ENCODE measurements at regions not wholly inside any gene's neighbourhood (a gene's known extent, or its start where the extent isn't known, plus 50 kb on each side); places are given as distances from the start of the nearest gene placed in this dataset.
"Not testable (repeated sequence)": the region's sequence is repeated elsewhere in the genome, so short reads cannot be mapped to it uniquely, and the experiment has no call there.

DNA sequence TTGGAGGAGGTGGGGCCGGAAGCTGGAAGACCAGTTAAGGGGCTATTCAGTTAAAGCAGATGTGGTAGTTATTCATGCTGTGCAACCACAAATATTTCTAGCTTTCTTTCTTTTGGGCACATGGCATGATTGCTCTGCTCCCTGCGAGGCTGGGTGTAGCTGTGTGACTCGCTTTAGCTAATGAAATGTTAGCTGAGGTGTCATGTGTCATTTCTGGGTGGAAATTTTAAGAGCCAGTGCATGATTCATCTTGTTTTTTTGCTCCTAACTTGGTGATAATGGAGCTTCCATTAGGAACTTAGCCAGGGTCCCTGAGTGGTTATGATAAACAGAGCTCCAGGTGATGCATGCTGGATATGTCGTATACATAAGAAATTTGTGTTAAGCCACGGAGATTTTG, 300.6 kb downstream of the SATB1 start:
- DNase-seq = no peak

DNA sequence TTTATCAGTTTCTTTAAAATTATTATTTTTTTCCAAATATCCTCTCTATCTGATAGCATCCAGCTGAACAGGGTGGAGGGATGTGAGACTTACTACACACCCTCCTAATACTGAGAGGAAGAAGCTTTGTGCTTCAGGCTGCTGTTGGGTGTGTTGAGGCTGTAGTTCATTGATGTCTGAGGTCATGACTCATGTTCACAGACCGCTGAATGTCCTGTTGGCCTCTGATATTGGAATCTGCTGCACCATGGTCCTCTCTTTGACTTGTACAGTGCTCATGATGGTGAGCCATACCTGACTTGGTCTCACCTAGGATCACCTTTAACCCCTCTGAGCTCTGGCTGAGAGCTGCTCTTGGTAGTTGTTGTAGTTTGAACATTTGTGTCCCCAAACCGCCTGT, 302.9 kb downstream of the SATB1 start:
- DNase-seq = no peak

DNA sequence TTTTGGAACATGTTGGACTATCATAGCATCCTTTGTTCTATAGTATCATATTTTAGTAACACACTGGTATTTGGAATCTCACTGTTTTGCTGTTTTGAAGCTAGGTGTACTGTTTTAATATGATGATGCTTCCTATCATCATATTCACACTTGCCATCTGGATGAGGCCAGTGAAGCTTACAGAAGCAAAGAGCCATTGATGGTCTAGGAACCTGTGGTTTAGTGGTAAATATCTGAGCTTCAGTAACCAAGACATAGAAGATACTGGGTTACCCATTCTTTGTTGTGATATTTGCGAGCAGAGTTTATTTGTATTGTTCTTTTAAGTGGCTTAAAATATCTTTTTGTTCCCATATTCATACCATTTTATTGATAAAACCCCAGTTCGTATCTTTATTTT, 304.1 kb downstream of the SATB1 start:
- DNase-seq = no peak

DNA sequence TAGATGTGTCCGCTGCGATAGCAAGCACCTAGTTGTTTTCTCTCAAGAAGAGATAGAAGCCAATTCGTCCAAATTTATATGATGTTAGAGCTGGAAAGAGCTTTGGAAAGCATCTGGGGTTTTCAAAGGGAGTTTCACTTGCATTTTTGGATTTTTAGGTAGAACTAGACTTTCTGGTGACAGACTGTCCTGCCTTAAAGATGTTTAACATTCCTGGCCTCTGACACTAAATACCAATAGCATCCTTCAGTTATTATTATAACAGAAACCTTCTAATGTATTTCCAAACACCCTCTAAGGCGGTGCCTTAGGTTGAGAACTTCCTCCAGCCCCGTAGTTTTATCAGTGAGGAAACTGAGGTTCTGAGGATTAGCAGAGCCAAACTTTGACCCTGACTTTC, 305.3 kb downstream of the SATB1 start:
- no peak for DNase-seq

DNA sequence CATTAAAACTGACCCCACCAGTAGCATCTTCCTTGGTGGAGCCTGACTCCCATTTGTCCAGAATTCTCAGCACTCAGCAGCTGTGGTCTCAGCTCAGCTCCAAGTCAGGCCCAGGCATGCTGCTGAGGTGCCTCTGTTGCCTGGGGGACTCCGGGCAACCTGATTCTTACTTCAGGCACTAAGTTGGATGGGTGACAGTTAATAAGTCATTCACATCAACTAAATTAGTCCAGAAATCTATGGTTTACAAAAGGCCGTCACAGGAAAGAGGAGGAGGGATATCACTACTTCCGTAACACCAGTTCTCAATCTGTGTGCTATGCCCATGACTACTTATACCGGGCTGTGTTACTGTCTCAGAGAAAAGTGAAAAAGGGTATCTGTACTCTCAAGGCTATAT, 310.2 kb downstream of the SATB1 start:
- DNase-seq = no peak

DNA sequence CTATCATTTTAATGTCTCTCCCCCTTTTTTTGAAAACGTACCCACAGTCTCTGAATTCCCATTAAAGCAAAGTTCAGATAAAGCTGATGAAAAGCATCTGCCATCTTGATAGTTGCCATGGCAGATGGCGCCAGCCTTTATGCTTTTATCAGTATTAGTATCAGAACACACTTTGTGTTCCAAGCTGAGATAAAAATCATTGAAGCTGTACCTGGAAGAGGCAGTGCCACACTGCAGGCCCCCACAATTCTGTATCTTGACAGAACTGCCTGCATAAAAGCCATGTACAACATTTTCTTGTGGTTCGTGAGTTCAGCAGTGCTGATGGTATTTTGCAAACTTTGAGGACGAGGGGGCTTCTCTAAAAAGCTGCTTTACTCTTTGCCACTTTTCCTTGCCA, 311.7 kb downstream of the SATB1 start:
- no peak for DNase-seq

DNA sequence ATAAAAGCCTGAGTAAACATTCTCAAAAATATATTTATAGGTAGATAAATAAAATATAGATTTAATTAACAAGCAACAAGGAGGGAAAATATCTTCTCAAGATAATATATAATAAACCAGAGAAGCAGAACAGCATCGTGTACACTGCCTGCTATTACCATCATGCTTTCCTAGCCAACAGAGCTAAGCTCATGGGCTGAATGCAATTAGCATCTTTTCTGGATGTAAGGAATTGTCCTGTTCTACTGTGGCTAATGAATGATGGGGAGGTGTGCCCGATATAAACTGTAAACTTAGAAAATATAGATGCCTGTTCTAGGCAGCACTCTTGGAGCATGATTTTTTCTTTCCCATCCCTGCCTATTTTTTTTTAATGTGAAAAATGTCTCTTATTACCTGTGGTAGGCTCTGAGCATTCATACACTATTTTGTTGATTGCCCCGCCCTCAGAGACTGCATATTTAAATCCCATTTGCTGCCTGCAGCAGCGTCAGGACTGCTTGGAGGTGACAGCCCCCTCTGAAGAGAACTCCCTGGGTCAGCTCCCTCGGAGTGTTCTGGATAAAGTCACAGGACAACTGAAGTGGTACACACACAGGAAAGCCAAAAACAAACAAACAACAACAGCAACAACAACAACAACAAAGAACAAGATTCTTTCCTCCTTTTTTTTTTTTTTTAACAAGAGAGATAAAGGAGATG, 312.3 kb downstream of the SATB1 start:
- no peak for DNase-seq

DNA sequence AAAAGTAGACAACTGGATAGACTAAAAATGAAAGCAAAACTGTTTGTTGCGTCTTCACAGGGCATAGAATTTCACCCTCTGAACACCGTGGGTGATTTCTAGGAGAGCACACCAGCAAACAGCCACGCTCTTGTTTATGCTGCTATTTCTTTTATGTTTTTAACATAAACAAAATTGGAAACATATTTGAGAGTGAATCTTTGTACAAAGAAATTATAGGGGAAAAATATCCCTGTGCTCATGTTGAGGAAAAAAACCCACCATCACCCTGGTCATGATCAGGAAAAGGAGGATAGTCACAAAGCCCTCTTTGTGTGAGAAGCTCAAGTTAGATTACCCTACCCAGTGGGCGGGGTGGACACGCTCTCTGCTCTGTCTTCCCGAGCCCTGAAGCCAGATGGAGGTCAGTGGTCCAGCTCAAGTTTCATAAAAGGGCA, 313.3 kb downstream of the SATB1 start:
- DNase-seq = no peak

DNA sequence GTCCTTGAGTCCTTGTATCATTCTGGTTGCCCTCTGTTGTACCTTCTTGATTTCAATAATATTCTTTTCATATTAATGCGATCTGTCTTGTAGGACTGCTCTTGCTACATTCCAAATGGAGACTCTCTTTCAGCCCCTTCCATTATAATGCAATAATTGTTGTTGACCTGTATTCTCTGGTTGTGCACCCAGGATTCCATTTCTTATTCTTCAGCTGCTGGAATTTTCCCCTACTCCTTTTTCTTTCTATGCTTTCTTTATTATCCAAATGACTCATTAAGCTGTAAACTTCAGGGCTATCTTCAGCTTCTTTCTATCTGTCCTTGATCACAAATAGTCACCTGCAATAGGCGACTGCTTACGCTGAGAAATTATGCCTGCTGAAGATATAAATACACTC, 321.5 kb downstream of the SATB1 start:
- DNase-seq = no peak

DNA sequence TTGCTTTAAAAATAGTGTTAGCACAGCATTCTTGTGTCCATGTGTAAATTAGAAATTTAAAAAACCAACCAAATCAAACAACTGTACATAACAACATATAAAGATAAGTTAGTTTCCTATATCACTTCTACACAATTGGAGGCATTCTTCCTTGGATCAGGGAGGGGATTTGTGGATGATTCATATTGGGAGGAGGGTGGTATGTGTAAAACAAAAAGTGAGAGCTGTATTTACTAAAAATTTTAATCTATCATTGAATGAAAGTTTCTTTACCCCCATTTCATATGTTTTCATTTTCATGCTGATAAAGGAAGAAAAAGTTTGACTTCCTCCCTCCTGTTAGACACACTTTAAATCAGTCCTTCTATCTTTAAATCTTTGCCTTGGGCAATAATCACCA, 325.0 kb downstream of the SATB1 start:
- DNase-seq = no peak

DNA sequence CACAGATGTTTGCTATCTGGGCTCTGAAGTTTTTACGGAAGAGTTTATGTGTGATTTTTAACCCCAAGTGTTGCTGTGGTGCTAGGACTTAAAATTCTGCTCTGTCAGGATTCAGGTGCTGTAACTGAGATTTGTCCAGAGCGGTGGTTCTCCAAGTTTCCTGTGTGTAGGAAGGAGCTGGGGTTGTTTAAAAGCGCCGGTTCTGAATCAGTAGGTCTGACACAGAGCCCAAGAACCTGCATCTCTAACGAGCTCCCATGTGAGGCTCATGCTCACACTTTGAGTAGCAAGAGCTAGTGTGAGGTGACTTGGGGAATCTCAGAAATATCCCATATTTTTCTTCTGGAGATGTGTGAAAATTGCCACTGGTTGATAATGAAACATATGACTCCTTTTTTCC, 325.5 kb downstream of the SATB1 start:
- DNase-seq = no peak

DNA sequence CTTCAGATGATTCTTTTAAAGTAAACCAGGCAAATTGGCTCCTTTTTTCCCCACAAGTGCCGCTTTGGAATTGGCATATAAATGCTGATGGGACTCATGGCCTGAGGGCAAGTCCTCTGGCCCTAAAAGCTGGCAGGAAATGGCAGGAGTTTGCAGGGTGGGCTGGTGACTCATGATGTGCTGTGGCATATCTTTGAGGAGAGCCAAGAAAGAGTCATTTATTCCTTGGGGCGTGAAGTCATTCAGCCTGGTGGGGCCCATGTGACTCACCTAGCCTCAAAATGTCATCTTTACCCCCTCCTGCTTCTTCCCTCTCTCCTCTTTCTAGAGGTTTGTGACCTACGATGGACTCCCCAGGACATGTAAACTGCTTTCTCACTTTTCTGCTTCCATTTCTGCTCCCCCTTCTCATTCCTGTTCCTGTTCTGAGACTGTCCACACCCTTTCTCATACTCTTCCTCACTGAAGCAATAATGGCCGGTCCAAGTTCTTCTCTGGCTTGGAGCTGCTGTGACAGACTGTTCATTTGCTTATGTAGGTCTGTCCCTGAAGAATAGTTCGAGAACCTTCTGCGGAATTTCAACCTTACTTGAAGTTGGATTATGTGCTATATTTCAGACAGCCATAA, 326.1 kb downstream of the SATB1 start:
- no peak for DNase-seq

DNA sequence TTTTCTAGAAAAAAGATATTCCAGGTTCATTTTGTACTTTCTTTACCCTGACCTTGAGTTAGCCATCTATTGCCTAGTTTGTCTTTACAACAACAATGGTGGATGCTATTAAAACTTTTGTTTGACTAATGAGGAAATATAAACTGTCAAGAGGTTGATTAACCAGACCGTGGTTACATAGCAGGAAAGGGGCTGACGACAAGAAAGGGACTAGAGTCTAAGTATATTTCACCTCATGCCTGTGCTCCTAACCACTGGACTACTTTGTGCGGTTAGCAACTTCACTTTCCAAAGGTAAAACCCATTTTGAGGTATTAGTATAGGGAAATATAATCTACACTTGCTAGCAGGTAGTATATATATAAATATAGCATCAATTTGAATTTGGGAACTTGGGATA, 327.1 kb downstream of the SATB1 start:
- DNase-seq = no peak

DNA sequence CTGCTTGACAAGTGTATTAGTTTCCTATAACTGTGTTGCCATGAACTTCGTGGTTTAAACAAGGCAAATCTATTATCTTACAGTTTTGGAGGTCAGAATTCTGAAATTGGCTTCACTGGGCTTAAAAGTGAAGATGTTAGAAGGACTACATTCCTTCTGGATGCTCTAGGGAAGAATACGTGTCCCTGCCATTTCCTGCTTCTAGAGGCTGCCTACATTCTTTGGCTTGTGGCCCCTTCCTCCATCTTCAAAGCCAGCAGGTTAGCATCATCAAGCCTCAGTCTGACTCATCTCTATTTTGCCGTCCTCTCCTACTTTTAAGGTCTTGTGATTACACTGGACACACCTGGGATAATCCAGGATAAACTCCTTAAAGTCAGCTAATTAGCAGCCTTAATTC, 327.7 kb downstream of the SATB1 start:
- DNase-seq = no peak

DNA sequence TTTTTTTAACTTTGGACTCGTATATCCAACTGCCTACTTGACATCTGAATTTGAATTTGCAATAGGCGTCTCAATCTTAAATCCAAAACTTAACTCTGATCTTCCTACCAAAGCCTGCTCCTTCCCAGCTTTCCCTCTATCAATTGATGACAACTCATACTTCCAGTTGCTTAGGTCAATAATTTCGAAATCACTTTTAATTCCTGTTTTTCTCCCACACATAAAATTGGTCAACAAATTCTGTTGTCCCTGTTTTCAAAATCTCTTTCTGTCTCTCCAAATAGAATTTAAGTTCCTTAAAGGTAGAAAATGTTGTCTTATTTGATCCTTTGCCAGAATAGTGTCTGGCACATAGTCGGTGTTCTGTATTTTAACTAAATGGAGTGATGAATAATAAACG, 332.4 kb downstream of the SATB1 start:
- DNase-seq = no peak

DNA sequence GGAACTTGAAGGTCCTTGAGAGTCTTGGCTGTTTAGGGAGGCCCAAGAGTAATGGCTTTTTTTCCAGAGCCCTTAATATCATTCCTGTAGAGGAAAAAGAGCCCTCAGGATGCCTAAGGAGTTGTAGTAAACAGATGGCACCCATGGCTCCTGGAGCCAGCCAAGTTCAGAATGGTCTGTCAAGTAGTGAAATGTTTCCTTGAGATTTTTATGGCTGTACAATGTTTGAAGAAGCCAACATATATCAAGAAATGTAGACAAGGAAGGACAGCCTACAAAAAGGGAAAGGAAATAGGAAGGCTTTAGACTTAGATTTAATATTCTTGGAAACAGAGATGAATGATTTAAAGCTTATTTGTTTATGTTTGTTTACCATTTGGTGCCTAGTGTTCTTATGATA, 334.8 kb downstream of the SATB1 start:
- DNase-seq = no peak

DNA sequence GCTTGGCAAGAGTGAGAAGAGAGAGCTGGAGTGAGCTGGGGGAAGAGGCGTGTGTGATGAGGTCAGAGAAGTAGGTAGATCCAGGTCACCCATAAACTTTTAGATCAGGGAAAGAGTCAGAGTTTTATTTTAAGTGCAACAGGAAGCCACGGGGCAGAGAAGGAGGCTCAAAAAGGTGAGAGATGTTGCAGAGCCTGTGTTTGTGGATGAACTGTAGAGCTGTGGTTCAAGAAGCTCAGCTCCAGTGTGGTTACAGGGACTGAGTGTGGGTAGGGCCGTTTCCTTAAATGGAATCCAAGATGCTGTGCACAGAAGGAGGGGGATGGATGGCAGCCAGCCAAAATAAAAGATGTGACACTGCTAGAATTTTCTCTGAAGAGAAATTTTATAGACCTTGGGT, 337.2 kb downstream of the SATB1 start:
- DNase-seq = no peak

DNA sequence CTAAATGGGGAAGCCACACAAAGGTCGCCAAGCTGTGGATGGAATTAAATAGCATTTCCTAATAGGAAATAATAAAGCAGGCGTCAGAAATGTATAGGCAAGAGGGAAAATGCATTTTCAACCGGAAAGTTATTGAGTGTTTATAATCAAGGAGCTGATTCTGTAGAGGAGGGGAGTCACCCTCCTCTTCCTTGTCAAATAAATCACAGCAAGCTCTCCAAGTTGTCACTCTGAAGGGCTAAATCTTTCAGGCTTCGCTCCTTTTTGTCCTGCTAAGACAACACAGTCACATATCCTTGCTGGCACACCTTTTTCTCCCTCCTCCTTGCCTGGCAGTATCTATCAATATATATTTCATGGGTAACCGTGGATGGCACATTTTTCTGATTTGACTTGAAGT, 338.4 kb downstream of the SATB1 start:
- DNase-seq = no peak

DNA sequence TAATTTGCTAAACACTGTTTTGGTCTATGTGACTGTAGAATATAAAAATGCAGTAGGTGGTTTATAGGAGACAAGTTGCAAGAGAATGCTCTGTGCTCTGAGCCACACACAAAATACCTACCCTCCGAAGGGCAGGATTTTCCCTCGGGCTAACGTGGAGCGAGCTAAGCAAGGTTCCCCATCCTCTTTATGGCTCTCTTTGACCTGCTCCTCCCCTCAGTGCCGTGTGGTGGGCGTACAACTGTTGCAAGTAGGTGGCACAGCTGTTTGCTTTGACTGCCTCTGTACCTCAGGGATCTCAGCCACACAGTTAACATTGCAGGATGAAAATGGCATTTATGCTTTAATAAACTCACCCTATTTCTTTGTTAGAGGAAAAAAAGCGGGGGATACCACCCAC, 339.1 kb downstream of the SATB1 start:
- DNase-seq = no peak

DNA sequence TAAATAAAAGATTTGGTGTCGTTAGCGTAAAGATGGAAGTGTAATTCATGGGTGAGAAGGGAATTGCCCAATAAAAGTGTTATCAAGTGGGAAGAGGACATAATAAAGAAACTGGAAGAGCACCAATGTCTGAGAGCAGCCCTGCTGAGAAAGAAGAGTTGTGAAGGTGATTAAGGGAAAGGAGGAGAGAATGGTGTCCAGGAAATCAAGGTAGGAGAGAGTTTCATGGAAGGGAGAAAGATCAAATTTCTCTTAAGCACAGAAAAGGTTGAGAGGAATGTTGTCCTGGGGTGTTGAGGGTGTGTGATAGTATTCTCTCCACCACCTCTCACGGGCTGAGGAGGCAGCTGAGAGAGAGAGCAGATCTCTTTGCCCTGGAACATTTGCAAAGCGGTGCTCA, 339.7 kb downstream of the SATB1 start:
- DNase-seq = no peak

DNA sequence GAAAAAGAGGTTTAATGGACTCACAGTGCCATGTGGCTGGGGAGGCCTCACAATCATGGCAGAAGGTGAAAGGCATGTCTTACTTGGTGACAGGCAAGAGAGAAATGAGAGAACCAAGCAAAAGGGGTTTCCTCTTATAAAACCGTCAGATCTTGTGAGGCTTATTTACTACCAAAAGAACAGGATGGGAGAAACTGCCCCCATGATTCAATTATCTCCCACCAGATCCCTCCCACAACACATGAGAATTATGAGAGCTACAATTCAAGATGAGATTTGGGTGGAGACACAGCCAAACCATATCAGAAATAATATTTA, 340.8 kb upstream of the TBC1D5 start:
- not testable (repeated sequence) for DNase-seq

DNA sequence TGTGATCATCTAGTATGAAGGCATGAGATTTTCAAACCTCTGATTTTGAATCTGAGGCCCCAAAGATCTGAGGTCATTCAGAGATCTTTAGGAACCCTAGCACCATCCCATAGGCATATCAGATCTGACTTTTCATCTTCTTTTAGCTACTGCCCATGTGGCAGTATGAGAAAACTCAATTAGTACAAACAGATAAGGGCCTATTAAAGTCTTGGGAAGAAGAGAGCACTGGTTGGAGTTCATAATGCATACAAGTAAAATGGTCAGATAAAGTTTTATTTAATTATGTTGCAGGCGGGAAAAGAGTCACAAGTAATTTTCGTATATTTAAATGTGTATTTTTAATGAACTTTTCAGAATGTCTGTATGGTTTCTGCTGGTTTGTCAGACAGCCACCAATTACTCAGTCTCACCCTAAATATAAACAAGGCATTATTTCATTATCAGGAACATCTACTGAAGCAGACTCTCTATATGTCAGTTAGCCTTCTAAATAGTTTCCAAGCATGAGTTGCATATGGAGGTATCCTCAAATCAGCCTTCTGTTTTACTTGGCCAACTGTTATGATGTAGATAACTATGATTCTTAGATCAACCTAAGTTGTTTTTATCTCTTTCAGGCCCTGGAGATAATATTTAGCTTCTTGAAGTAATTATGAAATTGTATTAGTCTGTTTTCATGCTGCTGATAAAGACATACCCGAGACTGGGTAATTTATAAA, 340.3 kb upstream of the TBC1D5 start:
- no peak for DNase-seq

DNA sequence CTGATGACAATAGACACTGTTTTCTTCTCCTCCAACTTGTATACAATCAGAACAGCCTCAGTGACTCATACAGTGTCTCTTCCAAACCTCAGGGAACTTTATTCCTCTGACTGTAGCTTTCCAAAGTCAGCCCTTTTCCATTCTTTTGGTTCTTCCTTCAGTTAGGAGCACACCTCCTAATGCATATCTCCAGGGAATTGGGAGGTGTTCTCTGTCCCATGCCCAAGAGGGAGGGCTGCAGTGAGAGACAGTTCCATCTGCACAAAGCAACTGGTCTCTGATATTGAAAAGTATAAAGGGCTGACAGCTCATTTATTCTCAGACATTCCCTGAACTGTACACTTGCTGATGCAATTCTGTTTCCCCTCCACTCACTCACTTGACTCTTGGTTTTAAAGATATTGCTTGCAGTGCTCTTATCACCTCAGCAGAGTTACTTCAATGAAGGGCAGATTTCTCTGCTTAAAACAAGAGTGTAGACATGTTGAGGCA, 337.8 kb upstream of the TBC1D5 start:
- no peak for DNase-seq

DNA sequence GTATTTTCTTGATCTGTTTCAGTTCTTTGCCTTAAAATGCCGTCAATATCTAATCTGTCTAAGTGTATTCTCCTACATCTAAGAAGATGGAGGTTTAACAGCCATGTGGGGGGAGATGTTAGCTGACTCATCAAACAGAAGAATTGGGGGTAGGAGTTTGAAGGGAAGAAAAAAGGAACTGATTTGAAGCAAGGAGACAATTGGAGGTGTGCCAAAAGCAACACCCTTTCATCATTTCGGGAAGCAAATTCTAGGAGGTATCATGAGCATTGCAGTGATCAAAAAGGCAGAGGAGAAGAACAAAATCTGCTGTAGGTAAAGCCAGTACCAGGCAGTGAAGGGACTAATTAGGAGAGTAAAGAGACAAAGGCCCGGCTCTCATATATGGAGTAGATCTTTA, 337.3 kb upstream of the TBC1D5 start:
- no peak for DNase-seq

Data from occipital lobe (tissue), 1 donor.